ENCODE measurements at regions not wholly inside any gene's neighbourhood (a gene's known extent, or its start where the extent isn't known, plus 50 kb on each side); places are given as distances from the start of the nearest gene placed in this dataset.
"Not testable (repeated sequence)": the region's sequence is repeated elsewhere in the genome, so short reads cannot be mapped to it uniquely, and the experiment has no call there.

DNA sequence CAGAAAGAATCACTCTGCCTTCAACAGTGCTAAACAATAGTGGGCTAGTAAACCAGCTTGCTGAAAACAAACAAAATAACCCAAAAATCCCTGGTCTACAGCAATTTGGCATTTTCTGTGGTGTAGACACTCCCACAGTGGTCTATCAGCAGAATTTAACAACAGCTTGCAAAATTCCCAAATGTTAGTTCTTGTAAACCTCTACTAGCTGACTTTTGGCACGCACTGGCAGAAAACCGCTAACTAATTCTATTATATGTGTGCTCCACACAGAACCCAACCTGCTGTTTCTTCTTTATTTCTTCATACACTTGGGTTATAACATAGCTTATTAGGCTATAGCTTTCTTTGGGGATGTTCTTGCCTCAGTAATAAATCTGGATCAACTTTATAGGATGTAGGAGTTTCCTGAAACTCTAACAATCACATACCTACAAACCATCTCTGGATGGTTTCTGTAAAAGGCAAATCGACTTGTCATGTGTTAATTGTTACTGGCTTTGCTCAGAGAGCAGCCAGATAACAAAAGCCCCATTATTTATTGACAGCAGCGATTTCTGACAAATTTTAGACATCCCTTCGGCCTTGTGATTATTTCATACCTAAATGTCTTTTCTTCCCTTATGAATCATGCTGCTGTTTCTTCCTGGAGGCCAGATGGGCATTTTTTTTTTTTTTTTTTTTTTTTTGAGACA is 82.7 kb upstream of the NAA35 start:
- TF ChIP-seq, protein P1, sequence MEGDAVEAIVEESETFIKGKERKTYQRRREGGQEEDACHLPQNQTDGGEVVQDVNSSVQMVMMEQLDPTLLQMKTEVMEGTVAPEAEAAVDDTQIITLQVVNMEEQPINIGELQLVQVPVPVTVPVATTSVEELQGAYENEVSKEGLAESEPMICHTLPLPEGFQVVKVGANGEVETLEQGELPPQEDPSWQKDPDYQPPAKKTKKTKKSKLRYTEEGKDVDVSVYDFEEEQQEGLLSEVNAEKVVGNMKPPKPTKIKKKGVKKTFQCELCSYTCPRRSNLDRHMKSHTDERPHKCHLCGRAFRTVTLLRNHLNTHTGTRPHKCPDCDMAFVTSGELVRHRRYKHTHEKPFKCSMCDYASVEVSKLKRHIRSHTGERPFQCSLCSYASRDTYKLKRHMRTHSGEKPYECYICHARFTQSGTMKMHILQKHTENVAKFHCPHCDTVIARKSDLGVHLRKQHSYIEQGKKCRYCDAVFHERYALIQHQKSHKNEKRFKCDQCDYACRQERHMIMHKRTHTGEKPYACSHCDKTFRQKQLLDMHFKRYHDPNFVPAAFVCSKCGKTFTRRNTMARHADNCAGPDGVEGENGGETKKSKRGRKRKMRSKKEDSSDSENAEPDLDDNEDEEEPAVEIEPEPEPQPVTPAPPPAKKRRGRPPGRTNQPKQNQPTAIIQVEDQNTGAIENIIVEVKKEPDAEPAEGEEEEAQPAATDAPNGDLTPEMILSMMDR (IDR thresholded peaks at IDR 0.05; ENCODE audit: low read depth, low read length, missing control alignments) = no peak

DNA sequence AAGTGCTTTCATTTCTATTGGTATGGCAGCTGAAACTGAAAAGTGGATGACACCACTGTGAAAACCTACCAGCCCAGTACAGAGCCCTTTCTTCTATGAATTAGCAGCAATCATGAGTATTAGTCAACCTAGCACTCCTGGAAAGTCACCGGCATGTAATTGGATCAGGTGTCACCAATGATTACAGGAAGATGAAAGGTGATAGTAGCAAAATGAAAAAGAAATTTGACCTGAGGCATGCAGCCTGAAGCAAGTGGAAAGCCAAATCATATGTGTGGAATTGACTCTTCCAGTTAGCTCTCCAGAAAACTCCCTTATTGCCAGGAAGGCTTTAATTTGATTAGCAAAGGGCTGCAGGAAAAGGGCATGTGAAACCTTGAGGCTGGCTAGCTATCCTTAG is 81.2 kb upstream of the NAA35 start:
- no peak overlapping the region for H3K4me3 ChIP-seq (ENCODE audit: low read depth, low read length)
- no peak for DNase-seq (ENCODE audit: low read depth)
- TF ChIP-seq, protein P1 (IDR thresholded peaks at IDR 0.05; ENCODE audit: low read depth, low read length, missing control alignments) = no peak

More for the DNA sequence above, 82.7 kb upstream of the NAA35 start:
- DNase-seq (ENCODE audit: low read depth) = no peak
- no peak overlapping the region for H3K4me3 ChIP-seq (ENCODE audit: low read depth, low read length)

DNA sequence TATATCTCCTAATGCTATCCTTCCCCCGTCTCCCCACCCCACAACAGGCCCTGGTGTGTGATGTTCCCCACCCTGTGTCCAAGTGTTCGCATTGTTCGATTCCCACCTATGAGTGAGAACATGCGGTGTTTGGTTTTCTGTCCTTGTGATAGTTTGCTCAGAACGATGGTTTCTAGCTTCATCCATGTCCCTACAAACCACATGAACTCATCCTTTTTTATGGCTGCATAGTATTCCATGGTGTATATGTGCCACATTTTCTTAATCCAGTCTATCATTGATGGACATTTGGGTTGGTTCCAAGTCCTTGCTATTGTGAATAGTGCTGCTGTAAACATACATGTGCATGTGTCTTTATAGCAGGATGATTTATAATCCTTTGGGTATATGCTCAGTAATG is 79.1 kb upstream of the NAA35 start:
- H3K4me3 ChIP-seq (ENCODE audit: low read depth, low read length) = not testable (repeated sequence)

DNA sequence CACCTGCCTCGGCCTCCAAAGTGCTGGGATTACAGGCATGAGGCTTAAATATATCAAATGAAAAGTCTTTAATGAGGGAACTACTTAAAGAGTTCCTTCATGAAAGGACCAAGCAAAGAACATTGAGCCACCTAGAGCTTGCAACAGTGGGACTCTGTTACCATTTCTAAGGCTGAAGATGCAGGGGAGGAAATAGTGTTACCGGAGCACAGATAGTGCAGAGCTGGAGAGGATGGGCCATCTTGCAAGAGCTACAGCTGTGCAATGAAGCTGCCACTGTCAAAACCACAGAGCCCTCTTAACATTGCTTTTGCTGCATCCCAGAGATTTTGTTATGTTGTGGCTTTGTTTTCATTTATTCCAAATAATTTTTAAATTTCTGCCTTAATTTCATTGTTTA is 77.1 kb upstream of the NAA35 start:
- TF ChIP-seq, protein P1 (IDR thresholded peaks at IDR 0.05; ENCODE audit: low read depth, low read length, missing control alignments) = no peak
- H3K4me3 ChIP-seq (ENCODE audit: low read depth, low read length) = no peak overlapping the region
- no peak for DNase-seq (ENCODE audit: low read depth)

More for the DNA sequence above, 79.1 kb upstream of the NAA35 start:
- not testable (repeated sequence) for DNase-seq (ENCODE audit: low read depth)

DNA sequence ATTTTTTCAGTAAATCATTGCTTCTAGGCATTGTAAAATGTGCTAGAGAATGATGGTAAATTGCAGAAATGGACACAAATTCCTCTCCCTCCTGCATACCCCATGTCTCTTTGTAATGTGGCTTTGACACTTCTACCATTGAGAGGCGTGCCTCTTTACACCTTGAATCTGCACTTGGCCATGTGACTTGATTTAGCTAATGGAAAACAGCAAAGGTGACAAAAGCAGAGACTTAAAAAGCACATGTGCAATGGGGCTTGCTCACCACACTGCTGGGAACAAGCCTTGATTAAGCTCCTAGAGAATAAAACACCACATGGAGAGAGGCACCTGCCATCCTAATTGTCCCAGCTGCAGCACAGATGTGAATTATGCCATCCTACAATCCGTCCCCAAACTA is 69.9 kb upstream of the NAA35 start:
- no peak for DNase-seq (ENCODE audit: low read depth)
- TF ChIP-seq, protein P1 (IDR thresholded peaks at IDR 0.05; ENCODE audit: low read depth, low read length, missing control alignments) = no peak

DNA sequence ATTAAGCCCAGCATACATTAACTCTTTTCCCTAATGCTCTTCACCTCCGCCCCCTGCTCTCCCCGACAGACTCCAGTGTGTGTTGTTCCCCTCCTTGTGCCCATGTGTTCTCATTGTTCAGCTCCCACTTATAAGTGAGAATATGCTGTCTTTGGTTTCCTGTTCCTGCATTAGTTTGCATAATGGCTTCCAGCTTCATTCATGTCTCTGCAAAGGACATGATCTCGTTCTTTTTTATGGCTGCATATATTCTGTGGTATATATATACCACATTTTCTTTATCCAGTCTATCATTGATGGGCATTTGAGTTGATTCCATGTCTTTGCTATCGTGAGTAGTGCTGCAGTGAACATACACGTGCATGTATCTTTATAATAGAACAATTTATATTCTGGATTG is 69.3 kb upstream of the NAA35 start:
- not testable (repeated sequence) for H3K4me3 ChIP-seq (ENCODE audit: low read depth, low read length); DNase-seq (ENCODE audit: low read depth)

More for the DNA sequence above, 69.9 kb upstream of the NAA35 start:
- H3K4me3 ChIP-seq (ENCODE audit: low read depth, low read length) = no peak overlapping the region

DNA sequence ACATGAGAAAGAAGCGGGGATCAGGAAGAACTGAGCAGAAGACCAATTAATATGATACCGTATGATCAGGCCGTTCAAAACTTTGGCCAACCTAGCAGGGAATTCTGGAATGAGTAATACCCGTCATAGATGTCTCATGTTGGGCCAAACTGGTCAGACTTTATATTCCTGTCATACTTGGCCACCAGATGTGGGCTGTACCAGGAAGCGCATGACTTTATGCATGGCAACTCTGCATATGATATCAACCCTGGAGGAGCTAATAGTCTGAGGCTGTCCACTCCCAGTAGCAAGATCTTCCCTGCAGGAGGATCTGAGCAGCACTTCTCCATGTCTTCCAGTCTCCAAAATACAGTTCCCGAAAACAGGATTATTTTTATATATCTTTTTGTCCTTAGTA is 68.5 kb upstream of the NAA35 start:
- TF ChIP-seq, protein P1 (IDR thresholded peaks at IDR 0.05; ENCODE audit: low read depth, low read length, missing control alignments) = no peak
- no peak overlapping the region for H3K4me3 ChIP-seq (ENCODE audit: low read depth, low read length)
- no peak for DNase-seq (ENCODE audit: low read depth)

DNA sequence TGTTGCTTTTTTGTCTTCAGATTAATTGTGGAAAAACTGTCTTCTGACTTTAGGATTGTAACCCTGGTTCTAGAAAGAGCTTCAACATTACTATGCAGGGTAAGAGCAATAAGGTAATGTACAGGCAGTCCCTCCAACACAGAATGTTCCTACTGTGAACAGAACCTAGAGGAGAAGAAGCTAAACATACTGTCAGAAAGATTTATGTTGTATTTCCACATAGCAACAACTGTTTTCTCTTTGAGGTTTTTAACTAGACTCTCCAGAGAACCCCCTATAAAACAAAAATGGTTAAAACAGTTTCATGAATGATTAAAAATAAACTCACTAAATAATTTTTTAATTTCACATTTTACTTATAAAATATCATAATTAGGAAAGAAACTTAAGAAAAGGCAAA is 64.3 kb upstream of the NAA35 start:
- TF ChIP-seq, protein P1 (IDR thresholded peaks at IDR 0.05; ENCODE audit: low read depth, low read length, missing control alignments) = no peak
- DNase-seq (ENCODE audit: low read depth) = no peak

DNA sequence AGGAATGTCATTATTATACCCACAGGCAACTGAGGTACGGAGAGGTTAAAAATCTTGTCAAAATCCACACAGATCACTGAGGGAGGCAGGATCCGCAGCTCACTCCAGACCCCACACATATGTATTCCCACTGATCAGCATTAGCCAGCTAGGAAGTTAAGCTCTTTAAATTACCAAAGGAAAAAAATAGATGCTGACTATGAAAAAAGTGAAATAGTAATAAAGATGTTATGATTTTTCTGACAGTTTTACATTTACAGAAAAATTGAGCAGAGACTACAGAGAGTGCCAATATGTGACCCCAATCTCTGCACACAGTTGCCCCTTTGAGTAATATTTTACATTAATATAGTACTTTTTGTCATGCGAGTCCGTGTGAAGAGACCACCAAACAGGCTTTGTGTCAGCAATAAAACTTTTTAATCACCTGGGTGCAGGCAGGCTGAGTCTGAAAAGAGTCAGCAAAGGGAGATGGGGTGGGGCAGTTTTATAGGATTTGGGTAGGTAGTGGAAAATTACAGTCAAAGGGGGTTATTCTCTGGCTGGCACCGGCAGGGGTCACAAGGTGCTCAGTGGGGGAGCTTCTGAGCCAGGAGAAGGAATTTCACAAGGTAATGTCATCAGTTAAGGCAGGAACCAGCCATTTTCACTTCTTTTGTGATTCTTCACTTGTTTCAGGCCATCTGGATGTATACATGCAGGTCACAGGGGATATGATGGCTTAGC is 61.9 kb upstream of the NAA35 start:
- not testable (repeated sequence) for H3K4me3 ChIP-seq (ENCODE audit: low read depth, low read length); DNase-seq (ENCODE audit: low read depth)

More for the DNA sequence above, 64.3 kb upstream of the NAA35 start:
- no peak overlapping the region for H3K4me3 ChIP-seq (ENCODE audit: low read depth, low read length)

DNA sequence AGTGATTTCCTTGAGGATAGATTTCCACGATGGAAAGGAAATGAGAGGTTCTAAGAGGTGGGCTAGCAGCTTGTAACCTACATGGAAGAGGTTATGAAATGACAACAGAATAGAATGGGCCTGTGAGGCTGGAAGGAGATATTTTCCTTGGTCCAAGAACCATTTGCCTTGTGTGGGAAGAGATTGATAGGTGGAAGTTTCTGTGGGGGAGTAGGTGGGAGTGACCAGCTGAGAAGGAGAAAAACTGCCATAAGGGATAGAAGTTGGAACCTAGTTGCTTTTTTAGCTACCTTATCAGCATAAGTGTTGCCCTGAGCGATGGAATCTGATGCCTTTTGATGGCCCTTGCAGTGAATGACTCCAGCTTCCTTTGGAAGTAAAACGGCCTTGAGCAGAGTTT is 60.4 kb upstream of the NAA35 start:
- not testable (repeated sequence) for H3K4me3 ChIP-seq (ENCODE audit: low read depth, low read length); DNase-seq (ENCODE audit: low read depth)

Data from GM12864 (cell line).